ENCODE measurements at regions not wholly inside any gene's neighbourhood (a gene's known extent, or its start where the extent isn't known, plus 50 kb on each side); places are given as distances from the start of the nearest gene placed in this dataset.

DNA sequence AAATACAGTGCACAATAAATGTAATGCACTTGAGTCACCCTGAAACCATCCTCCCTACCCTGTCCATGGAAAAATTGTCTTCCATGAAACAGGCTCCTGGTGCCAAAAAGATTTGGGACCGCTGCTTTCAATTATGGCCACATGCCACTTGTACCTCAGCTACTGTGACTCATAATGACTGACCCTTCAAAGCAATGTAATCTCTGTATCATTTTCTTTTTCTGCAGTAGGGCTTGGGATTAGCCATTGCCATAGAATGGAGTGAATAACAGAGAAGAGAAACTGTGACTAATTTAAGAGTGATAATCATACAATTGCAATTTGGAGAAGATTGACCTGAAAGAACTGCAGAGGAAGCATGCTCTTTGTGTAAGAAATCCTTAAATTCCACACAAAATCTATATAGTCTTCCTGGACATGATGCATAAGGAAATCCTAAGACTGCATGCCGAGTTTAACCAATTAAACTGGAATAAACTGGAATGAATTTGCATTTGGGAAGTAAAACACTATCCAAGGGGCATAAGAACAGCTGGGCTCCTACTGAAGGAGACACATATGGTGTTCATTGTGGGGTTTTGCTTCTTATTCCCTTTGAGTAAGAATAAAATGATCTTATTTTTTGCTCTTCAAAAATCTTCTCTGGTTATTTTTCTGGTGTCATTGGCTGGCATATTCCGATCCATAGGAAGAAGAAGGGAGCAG is 59.5 kb upstream of the SLC7A1 start (continued):
- no peak for TF ChIP-seq STAT1 (conservative IDR thresholded peaks at IDR 0.05)

DNA sequence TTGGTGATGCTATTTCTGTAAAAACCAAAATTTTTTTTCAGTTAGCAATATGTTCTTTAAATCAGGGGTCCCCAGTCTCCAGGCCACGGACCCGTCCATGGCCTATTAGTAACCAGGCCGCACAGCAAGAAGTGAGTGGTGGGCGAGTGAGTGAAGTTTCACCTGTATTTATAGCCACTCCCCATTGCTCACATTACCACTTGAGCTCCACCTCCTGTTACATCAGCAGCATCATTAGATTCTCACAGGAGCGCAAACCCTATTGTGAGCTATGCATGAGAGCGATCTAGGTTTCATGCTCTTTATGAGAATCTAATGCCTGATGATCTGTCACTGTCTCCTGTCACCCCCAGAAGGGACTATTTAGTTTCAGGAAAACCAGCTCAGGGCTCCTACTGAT is 58.9 kb upstream of the SLC7A1 start:
- TF ChIP-seq PML (IDR thresholded peaks at IDR 0.05; ENCODE audit: low read length) (no peak), BCL11A (IDR thresholded peaks at IDR 0.05; ENCODE audit: low read depth, low read length) (no peak)
- intact Hi-C loops (cut with micrococcal nuclease; ENCODE audit: unreplicated experiment) (no loop called here), in situ Hi-C loops (cut with MboI) (no loop called here)
- Histone ChIP-seq H4K20me1 (ENCODE audit: control insufficient read depth, insufficient read depth) (no peaks in the 10 kb centered on the region), H3K4me2 (ENCODE audit: control insufficient read depth, insufficient read depth) (no peak overlapping the region), H3K79me2 (ENCODE audit: control insufficient read depth, insufficient read depth, low read length) (no peaks in the 10 kb centered on the region), H3K27ac (ENCODE audit: control insufficient read depth, insufficient read depth) (no peak overlapping the region), H3K9me3 (replicated peaks; ENCODE audit: control insufficient read depth, insufficient read depth, low read length) (no peaks in the 10 kb centered on the region; the same call in 2 of the 3 replicates), H3K9ac (ENCODE audit: control insufficient read depth, insufficient read depth, low read length) (no peak overlapping the region), H3K4me1 (ENCODE audit: control insufficient read depth, insufficient read depth, low read length) (no peaks in the 10 kb centered on the region), H2AFZ (ENCODE audit: control insufficient read depth, low read depth, low read length) (no peak overlapping the region), H3K36me3 (ENCODE audit: control insufficient read depth in 2 of 2, insufficient read depth in 2 of 2, low read length in 1 of 2) (no peaks in the 10 kb centered on the region), H3K27me3 (replicated peaks in 1 of 2; ENCODE audit: control insufficient read depth in 2 of 2, insufficient read depth in 2 of 2, low read length in 1 of 2) (no peaks in the 10 kb centered on the region), H3K4me3 (no peak overlapping the region)
- DNase-seq (ENCODE audit: low read depth, low spot score) (no peak), FAIRE-seq (no peak), ATAC-seq (no peak)
- ChIA-PET POLR2A (no interaction called here), SMC1A (ENCODE audit: uncharacterized antibody, unreplicated experiment) (interaction anchor here (0.6 kb wide), 1 partner anchor 95 kb away, joined by 4 read pairs; no protein-coding TSS in a partner anchor), RAD21 (ENCODE audit: unreplicated experiment) (no interaction called here), CTCF (interaction anchor here (0.9 kb wide), 1 partner anchor 22 kb away, joined by 3 read pairs; no protein-coding TSS in a partner anchor)
- BruUV-seq (replicated peaks) = no TSS peak
- WGBS (ENCODE audit: insufficient coverage, insufficient replicate concordance, low lambda C conversion rate, missing lambda C conversion rate) = 85% methylated on average over 6 of the region's 6 CpGs

DNA sequence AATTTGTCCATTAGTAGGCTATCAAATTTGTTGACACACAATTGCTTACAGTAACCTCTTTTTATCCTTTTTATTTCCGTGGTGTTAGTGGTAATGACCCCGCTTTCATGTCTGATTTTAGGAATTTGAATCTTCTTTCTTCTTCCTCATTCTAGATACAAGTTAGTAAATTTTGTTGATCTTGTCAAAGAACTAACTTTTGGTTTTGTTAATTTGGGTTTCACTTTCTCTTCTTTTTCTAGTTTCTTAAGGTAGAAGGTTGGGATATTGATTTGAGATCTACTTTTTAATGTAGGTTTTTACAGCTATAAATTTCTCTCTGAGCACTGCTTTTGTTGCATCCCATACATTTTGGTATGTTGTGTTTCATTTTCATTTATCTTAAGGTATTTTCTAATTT is 53.3 kb upstream of the SLC7A1 start:
- no TSS peak for BruUV-seq (replicated peaks)
- RAD21 ChIA-PET (ENCODE audit: unreplicated experiment) = no interaction called here

More for the DNA sequence above, 53.3 kb upstream of the SLC7A1 start:
- SMC1A ChIA-PET (ENCODE audit: uncharacterized antibody, unreplicated experiment) = interaction anchor here (0.9 kb wide), 1 partner anchor 10 kb away, joined by 5 read pairs; no protein-coding TSS in a partner anchor
- Histone ChIP-seq H3K27ac (ENCODE audit: control insufficient read depth, insufficient read depth) (no peak overlapping the region), H3K36me3 (ENCODE audit: control insufficient read depth in 2 of 2, insufficient read depth in 2 of 2, low read length in 1 of 2) (no peaks in the 10 kb centered on the region), H3K27me3 (replicated peaks in 1 of 2; ENCODE audit: control insufficient read depth in 2 of 2, insufficient read depth in 2 of 2, low read length in 1 of 2) (no peaks in the 10 kb centered on the region), H3K4me1 (ENCODE audit: control insufficient read depth, insufficient read depth, low read length) (no peaks in the 10 kb centered on the region), H3K9ac (ENCODE audit: control insufficient read depth, insufficient read depth, low read length) (no peak overlapping the region), H2AFZ (ENCODE audit: control insufficient read depth, low read depth, low read length) (peak overlapping the region; percentile 34; the same call in 1 of the 2 replicates), H3K4me2 (ENCODE audit: control insufficient read depth, insufficient read depth) (peak overlapping the region; percentile 48; the same call in 1 of the 2 replicates), H3K79me2 (ENCODE audit: control insufficient read depth, insufficient read depth, low read length) (no peaks in the 10 kb centered on the region), H3K9me3 (replicated peaks; ENCODE audit: control insufficient read depth, insufficient read depth, low read length) (no peaks in the 10 kb centered on the region; the same call in 2 of the 3 replicates), H4K20me1 (ENCODE audit: control insufficient read depth, insufficient read depth) (no peaks in the 10 kb centered on the region), H3K4me3 (no peak overlapping the region)
- POLR2A ChIA-PET = no interaction called here
- TF ChIP-seq MYC (IDR thresholded peaks at IDR 0.05; ENCODE audit: insufficient read depth, insufficient read length, insufficient replicate concordance, low read length, severe bottlenecking) (no peak), EP300 (IDR thresholded peaks at IDR 0.05; ENCODE audit: borderline replicate concordance in 1 of 2, control insufficient read depth in 1 of 2, low read depth in 2 of 2, low read length in 2 of 2) (no peak), KLF5 (IDR thresholded peaks at IDR 0.05; ENCODE audit: partially characterized antibody) (no peak), MXI1 (IDR thresholded peaks at IDR 0.05; ENCODE audit: low read depth, low read length) (no peak), NFYB (IDR thresholded peaks at IDR 0.05; ENCODE audit: insufficient read depth, low read depth, low read length) (no peak)
- TF ChIP-seq, protein P1, sequence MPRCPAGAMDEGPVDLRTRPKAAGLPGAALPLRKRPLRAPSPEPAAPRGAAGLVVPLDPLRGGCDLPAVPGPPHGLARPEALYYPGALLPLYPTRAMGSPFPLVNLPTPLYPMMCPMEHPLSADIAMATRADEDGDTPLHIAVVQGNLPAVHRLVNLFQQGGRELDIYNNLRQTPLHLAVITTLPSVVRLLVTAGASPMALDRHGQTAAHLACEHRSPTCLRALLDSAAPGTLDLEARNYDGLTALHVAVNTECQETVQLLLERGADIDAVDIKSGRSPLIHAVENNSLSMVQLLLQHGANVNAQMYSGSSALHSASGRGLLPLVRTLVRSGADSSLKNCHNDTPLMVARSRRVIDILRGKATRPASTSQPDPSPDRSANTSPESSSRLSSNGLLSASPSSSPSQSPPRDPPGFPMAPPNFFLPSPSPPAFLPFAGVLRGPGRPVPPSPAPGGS (IDR thresholded peaks at IDR 0.05; ENCODE audit: borderline replicate concordance, insufficient read depth, low read depth, low read length, poor library complexity, severe bottlenecking) = no peak
- TF ChIP-seq, protein P2, sequence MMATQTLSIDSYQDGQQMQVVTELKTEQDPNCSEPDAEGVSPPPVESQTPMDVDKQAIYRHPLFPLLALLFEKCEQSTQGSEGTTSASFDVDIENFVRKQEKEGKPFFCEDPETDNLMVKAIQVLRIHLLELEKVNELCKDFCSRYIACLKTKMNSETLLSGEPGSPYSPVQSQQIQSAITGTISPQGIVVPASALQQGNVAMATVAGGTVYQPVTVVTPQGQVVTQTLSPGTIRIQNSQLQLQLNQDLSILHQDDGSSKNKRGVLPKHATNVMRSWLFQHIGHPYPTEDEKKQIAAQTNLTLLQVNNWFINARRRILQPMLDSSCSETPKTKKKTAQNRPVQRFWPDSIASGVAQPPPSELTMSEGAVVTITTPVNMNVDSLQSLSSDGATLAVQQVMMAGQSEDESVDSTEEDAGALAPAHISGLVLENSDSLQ (IDR thresholded peaks at IDR 0.05) = no peak
- CTCF ChIA-PET = no interaction called here
- intact Hi-C loops (cut with micrococcal nuclease; ENCODE audit: unreplicated experiment) (no loop called here), in situ Hi-C loops (cut with MboI) (no loop called here)
- FAIRE-seq (no peak), DNase-seq (ENCODE audit: low read depth, low spot score) (no peak), ATAC-seq (peak; percentile 47; the same call in 2 of the 3 replicates)
- WGBS (ENCODE audit: insufficient coverage, insufficient replicate concordance, low lambda C conversion rate, missing lambda C conversion rate) = 0% methylated on average over 2 of the region's 2 CpGs

Measured in GM12878 (cell line).